ENCODE measurements at regions not wholly inside any gene's neighbourhood (a gene's known extent, or its start where the extent isn't known, plus 50 kb on each side); places are given as distances from the start of the nearest gene placed in this dataset.

DNA sequence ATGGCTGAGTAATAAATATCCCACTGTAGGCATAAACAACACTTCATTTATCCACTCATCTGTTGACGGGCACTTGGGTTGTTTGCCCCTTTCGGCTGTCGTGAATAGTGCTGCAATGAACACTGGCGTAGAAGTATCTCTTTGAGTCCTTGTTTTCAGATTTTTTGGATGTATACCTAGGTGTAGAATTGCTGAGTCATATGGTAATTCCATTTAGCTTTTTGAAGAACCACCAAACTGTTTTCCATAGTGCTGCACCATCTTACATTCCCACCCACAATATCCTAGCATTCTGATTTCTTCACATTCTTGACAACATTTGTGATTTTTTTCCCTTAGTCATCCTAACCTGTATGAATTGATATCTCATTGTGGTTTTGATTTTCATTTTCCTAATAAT lies 109.0 kb downstream of the NXNL2 start:
- Histone ChIP-seq H3K23ac (ENCODE audit: low read length) (no peak overlapping the region), H3K4me1 (ENCODE audit: control insufficient read depth, low read depth, low read length) (no peaks in the 10 kb centered on the region), H3K27me3 (ENCODE audit: insufficient read depth, low read length, poor library complexity) (no peaks in the 10 kb centered on the region), H4K5ac (ENCODE audit: low read length) (no peak overlapping the region), H3K4ac (ENCODE audit: low read depth, low read length) (no peak overlapping the region), H3K9ac (ENCODE audit: low read length) (no peak overlapping the region), H3K4me2 (ENCODE audit: low read length) (no peak overlapping the region), H3K36me3 (ENCODE audit: control insufficient read depth, insufficient read depth, low read length) (no peaks in the 10 kb centered on the region), H2AK5ac (ENCODE audit: low read length) (no peak overlapping the region), H3K79me1 (ENCODE audit: low read length) (no peaks in the 10 kb centered on the region), H2BK15ac (replicated peaks; ENCODE audit: low read depth) (no peak overlapping the region), H4K8ac (ENCODE audit: low read depth, low read length) (no peak overlapping the region), H3K18ac (ENCODE audit: low read length) (no peak overlapping the region), H3K27ac (ENCODE audit: low read depth, low read length) (no peak overlapping the region), H2BK5ac (ENCODE audit: low read length) (no peak overlapping the region), H3K79me2 (ENCODE audit: control insufficient read depth, insufficient read depth, low read length) (no peaks in the 10 kb centered on the region), H2BK120ac (ENCODE audit: low read depth, low read length) (no peak overlapping the region), H3K4me3 (ENCODE audit: low read length) (no peak overlapping the region), H3K56ac (ENCODE audit: low read length) (no peak overlapping the region)
- no CpG with 5 or more reads among the region's 4 CpGs for WGBS (ENCODE audit: extremely low coverage, insufficient coverage, low lambda C conversion rate)
- no peak for DNase-seq

DNA sequence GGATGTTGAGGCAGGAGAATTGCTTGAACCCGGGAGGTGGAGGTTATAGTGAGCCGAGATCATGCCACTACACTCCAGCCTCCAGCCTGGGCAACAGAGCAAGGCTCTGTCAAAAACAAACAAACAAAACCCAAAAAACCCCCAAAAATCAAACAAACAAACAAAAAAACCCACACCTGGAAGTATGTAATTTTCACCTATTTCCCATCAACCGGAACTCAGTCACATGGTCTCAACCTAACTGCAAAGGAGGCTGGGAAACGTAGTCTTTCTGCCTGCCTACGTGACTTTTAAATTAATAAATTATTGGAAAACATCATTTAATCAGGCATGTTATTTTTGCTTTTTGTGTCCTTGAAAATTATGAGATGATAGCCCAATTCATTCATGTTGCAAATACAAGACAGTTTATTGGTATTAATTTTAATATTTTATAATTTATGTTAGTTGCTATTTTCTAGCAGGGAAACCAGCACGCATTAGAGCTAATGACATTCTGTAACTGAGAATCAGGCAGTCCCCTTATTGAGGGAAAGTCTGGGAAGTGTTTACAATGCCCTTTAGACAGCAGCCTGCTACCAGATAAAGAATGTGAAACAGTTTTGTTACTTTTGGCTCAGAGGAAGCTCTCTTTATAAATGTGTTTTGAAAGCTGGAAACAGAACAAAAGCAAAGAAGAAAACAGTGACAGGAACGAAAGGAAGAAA lies 110.3 kb downstream of the NXNL2 start:
- Histone ChIP-seq H3K4me2 (ENCODE audit: low read length) (no peak overlapping the region), H4K8ac (ENCODE audit: low read depth, low read length) (no peak overlapping the region)

GRCh38 chr9:88645879-88646199 lies 110.9 kb downstream of the NXNL2 start:
- no peak overlapping the region for H4K8ac ChIP-seq (ENCODE audit: low read depth, low read length)

More for the DNA sequence above, 110.3 kb downstream of the NXNL2 start:
- Histone ChIP-seq H3K56ac (ENCODE audit: low read length) (no peak overlapping the region), H2BK5ac (ENCODE audit: low read length) (no peak overlapping the region), H2BK120ac (ENCODE audit: low read depth, low read length) (no peak overlapping the region), H3K79me2 (ENCODE audit: control insufficient read depth, insufficient read depth, low read length) (no peaks in the 10 kb centered on the region), H4K5ac (ENCODE audit: low read length) (no peak overlapping the region), H3K4me3 (ENCODE audit: low read length) (no peak overlapping the region), H3K79me1 (ENCODE audit: low read length) (no peaks in the 10 kb centered on the region), H3K36me3 (ENCODE audit: control insufficient read depth, insufficient read depth, low read length) (no peaks in the 10 kb centered on the region), H2AK5ac (ENCODE audit: low read length) (no peak overlapping the region), H3K27me3 (ENCODE audit: insufficient read depth, low read length, poor library complexity) (no peaks in the 10 kb centered on the region), H3K4me1 (ENCODE audit: control insufficient read depth, low read depth, low read length) (no peaks in the 10 kb centered on the region), H3K18ac (ENCODE audit: low read length) (no peak overlapping the region), H3K27ac (ENCODE audit: low read depth, low read length) (no peak overlapping the region), H3K4ac (ENCODE audit: low read depth, low read length) (no peak overlapping the region), H3K23ac (ENCODE audit: low read length) (no peak overlapping the region), H3K9ac (ENCODE audit: low read length) (no peak overlapping the region), H2BK15ac (replicated peaks; ENCODE audit: low read depth) (no peak overlapping the region)
- no CpG with 5 or more reads among the region's 7 CpGs for WGBS (ENCODE audit: extremely low coverage, insufficient coverage, low lambda C conversion rate)
- DNase-seq, result no peak

GRCh38 chr9:88646539-88647300 lies 111.7 kb downstream of the NXNL2 start:
- no peak overlapping the region for H3K4me2 ChIP-seq (ENCODE audit: low read length)
- no peak overlapping the region for H2BK5ac ChIP-seq (ENCODE audit: low read length)
- no CpG with 5 or more reads among the region's 8 CpGs for WGBS (ENCODE audit: extremely low coverage, insufficient coverage, low lambda C conversion rate)
- no peak overlapping the region for H4K5ac ChIP-seq (ENCODE audit: low read length)
- H3K79me2 ChIP-seq (ENCODE audit: control insufficient read depth, insufficient read depth, low read length), result no peaks in the 10 kb centered on the region
- no peaks in the 10 kb centered on the region for H3K79me1 ChIP-seq (ENCODE audit: low read length)
- no peak overlapping the region for H2AK5ac ChIP-seq (ENCODE audit: low read length)
- no peaks in the 10 kb centered on the region for H3K36me3 ChIP-seq (ENCODE audit: control insufficient read depth, insufficient read depth, low read length)
- H3K9ac ChIP-seq (ENCODE audit: low read length), result no peak overlapping the region
- H3K4me1 ChIP-seq (ENCODE audit: control insufficient read depth, low read depth, low read length), result no peaks in the 10 kb centered on the region
- H3K18ac ChIP-seq (ENCODE audit: low read length), result no peak overlapping the region
- no peak overlapping the region for H3K56ac ChIP-seq (ENCODE audit: low read length)
- H3K27me3 ChIP-seq (ENCODE audit: insufficient read depth, low read length, poor library complexity), result no peaks in the 10 kb centered on the region
- H3K27ac ChIP-seq (ENCODE audit: low read depth, low read length), result no peak overlapping the region
- H2BK120ac ChIP-seq (ENCODE audit: low read depth, low read length), result no peak overlapping the region
- no peak overlapping the region for H4K8ac ChIP-seq (ENCODE audit: low read depth, low read length)
- no peak overlapping the region for H3K4ac ChIP-seq (ENCODE audit: low read depth, low read length)
- no peak overlapping the region for H3K4me3 ChIP-seq (ENCODE audit: low read length)
- no peak for DNase-seq
- no peak overlapping the region for H2BK15ac ChIP-seq (replicated peaks; ENCODE audit: low read depth)
- no peak overlapping the region for H3K23ac ChIP-seq (ENCODE audit: low read length)

More at GRCh38 chr9:88645879-88646199, 110.9 kb downstream of the NXNL2 start:
- no peak for DNase-seq
- Histone ChIP-seq H3K18ac (ENCODE audit: low read length) (no peak overlapping the region), H2BK5ac (ENCODE audit: low read length) (no peak overlapping the region), H3K4ac (ENCODE audit: low read depth, low read length) (no peak overlapping the region), H3K79me2 (ENCODE audit: control insufficient read depth, insufficient read depth, low read length) (no peaks in the 10 kb centered on the region), H3K36me3 (ENCODE audit: control insufficient read depth, insufficient read depth, low read length) (no peaks in the 10 kb centered on the region), H3K4me2 (ENCODE audit: low read length) (no peak overlapping the region), H2BK15ac (replicated peaks; ENCODE audit: low read depth) (no peak overlapping the region), H3K9ac (ENCODE audit: low read length) (no peak overlapping the region), H3K27me3 (ENCODE audit: insufficient read depth, low read length, poor library complexity) (no peaks in the 10 kb centered on the region), H3K4me3 (ENCODE audit: low read length) (no peak overlapping the region), H3K27ac (ENCODE audit: low read depth, low read length) (no peak overlapping the region), H3K23ac (ENCODE audit: low read length) (no peak overlapping the region), H3K79me1 (ENCODE audit: low read length) (no peaks in the 10 kb centered on the region), H2BK120ac (ENCODE audit: low read depth, low read length) (no peak overlapping the region), H3K4me1 (ENCODE audit: control insufficient read depth, low read depth, low read length) (no peaks in the 10 kb centered on the region), H2AK5ac (ENCODE audit: low read length) (no peak overlapping the region), H4K5ac (ENCODE audit: low read length) (no peak overlapping the region), H3K56ac (ENCODE audit: low read length) (no peak overlapping the region)
- no CpG with 5 or more reads among the region's 10 CpGs for WGBS (ENCODE audit: extremely low coverage, insufficient coverage, low lambda C conversion rate)

DNA sequence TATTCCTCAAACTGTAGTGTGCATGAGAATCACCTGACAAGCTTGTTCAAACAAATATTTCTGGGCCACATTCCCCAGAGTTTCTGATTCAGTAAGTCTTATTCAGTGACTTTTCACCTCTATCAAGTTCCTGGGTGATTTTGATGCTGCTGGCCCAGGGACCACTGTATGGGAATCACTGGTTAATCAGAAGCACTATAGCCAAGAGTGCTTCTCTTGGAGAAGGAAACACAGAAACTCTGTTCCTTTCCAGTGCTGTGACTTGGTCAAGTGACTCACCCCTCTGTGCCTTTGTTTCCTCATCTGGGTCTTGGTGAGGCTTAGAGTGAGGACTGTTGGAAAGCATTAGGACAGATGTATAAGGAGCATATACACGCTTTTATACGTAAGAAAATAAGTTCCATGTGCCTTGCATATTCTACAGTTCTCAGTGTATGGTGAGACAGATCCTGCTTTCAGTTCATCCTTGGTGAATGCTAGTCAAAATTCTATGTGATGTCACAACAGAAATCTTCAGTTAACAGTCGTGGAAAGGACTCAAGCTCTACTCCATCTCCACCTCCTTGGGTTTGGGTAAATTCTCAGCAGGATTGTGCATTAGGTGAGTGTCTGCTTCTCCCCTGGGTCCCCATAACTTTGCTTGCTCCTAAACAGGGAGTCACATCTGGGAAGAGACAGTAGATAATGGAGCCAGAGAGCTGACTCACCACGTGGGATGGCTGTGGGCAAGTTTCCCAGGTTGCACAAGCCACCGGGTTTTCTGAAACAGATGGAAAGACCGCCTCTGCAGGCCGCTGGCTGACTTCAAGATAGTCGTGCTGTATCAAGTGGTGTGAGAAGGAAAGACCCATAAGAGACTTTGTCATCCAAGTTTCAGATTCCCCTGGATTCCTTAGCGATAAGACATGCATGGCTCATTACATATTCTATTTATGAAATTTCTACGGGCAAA lies 117.0 kb downstream of the NXNL2 start:
- Histone ChIP-seq H3K27ac (ENCODE audit: low read depth, low read length) (no peak overlapping the region), H2BK120ac (ENCODE audit: low read depth, low read length) (no peak overlapping the region), H3K4me1 (ENCODE audit: control insufficient read depth, low read depth, low read length) (no peaks in the 10 kb centered on the region), H4K8ac (ENCODE audit: low read depth, low read length) (no peak overlapping the region), H2BK15ac (replicated peaks; ENCODE audit: low read depth) (no peak overlapping the region), H3K9ac (ENCODE audit: low read length) (no peak overlapping the region), H3K27me3 (ENCODE audit: insufficient read depth, low read length, poor library complexity) (no peaks in the 10 kb centered on the region), H3K4me2 (ENCODE audit: low read length) (no peak overlapping the region), H3K18ac (ENCODE audit: low read length) (no peak overlapping the region), H2AK5ac (ENCODE audit: low read length) (no peak overlapping the region), H3K79me2 (ENCODE audit: control insufficient read depth, insufficient read depth, low read length) (no peaks in the 10 kb centered on the region), H3K4ac (ENCODE audit: low read depth, low read length) (no peak overlapping the region), H4K5ac (ENCODE audit: low read length) (no peak overlapping the region), H3K56ac (ENCODE audit: low read length) (no peak overlapping the region), H2BK5ac (ENCODE audit: low read length) (no peak overlapping the region), H3K23ac (ENCODE audit: low read length) (no peak overlapping the region), H3K36me3 (ENCODE audit: control insufficient read depth, insufficient read depth, low read length) (no peaks in the 10 kb centered on the region), H3K4me3 (ENCODE audit: low read length) (no peak overlapping the region), H3K79me1 (ENCODE audit: low read length) (no peaks in the 10 kb centered on the region)
- WGBS (ENCODE audit: extremely low coverage, insufficient coverage, low lambda C conversion rate), result no CpG with 5 or more reads among the region's 10 CpGs
- DNase-seq, result no peak
